SK-N-SH treated with all-trans-retinoic acid at 6 μM for 48 hours (cell line): ENCODE measurements at regions not wholly inside any gene's neighbourhood (a gene's known extent, or its start where the extent isn't known, plus 50 kb on each side); places are given as distances from the start of the nearest gene placed in this dataset.

Experiments
- ARNTL ChIP-seq: fragments of 450-650 bp; formaldehyde crosslinking; IDR thresholded peaks from 2 replicates; pipeline ENCODE4 v1.5.0; 2020; ENCODE audit warnings: low read depth, mild to moderate bottlenecking, moderate library complexity, borderline replicate concordance
- BACH2 ChIP-seq: fragments of 250-450 bp; sonication (Bioruptor Pico); IDR thresholded peaks from 2 replicates; pipeline ENCODE4 v1.9.0; 2021; ENCODE audit warnings: mild to moderate bottlenecking, borderline replicate concordance
- CSDC2 ChIP-seq: fragments of 250-450 bp; sonication (Bioruptor Pico); IDR thresholded peaks from 2 replicates; pipeline ENCODE4 v1.5.0; 2020; ENCODE audit warnings: mild to moderate bottlenecking, moderate library complexity
- CSRNP3 ChIP-seq: fragments of 250-450 bp; sonication (Bioruptor Pico); IDR thresholded peaks from 2 replicates; pipeline ENCODE4 v1.5.1; 2021; ENCODE audit warnings: mild to moderate bottlenecking, moderate library complexity
- OSR1 ChIP-seq: fragments of 250-450 bp; sonication (Bioruptor Pico); IDR thresholded peaks from 2 replicates; pipeline ENCODE4 v1.8.0; 2022; ENCODE audit warnings: moderate library complexity, mild to moderate bottlenecking, inconsistent platforms
- PATZ1 ChIP-seq: fragments of 250-450 bp; sonication (Bioruptor Pico); IDR thresholded peaks from 2 replicates; pipeline ENCODE4 v1.8.0; 2020; ENCODE audit warnings: mild to moderate bottlenecking, moderate library complexity, borderline replicate concordance
- POU6F1 ChIP-seq: fragments of 250-450 bp; sonication (Bioruptor Pico); IDR thresholded peaks from 2 replicates; pipeline ENCODE4 v1.8.0; 2021; ENCODE audit warnings: low read depth, mild to moderate bottlenecking, moderate library complexity, borderline replicate concordance
- RARB ChIP-seq: fragments of 250-450 bp; sonication (Bioruptor Pico); IDR thresholded peaks from 2 replicates; pipeline ENCODE4 v1.8.0; 2021; ENCODE audit warnings: mild to moderate bottlenecking, moderate library complexity
- TOX ChIP-seq: fragments of 250-450 bp; sonication (Bioruptor Pico); IDR thresholded peaks from 2 replicates; pipeline ENCODE4 v1.8.0; 2021; ENCODE audit warnings: mild to moderate bottlenecking, moderate library complexity, borderline replicate concordance
- ZFP3 ChIP-seq: fragments of 250-450 bp; sonication (Bioruptor Pico); IDR thresholded peaks from 2 replicates; pipeline ENCODE4 v1.5.0; 2020; ENCODE audit warnings: mild to moderate bottlenecking, moderate library complexity
- ZFP30 ChIP-seq: fragments of 450-650 bp; formaldehyde crosslinking; IDR thresholded peaks from 2 replicates; pipeline ENCODE4 v1.5.0; 2022; ENCODE audit warnings: mild to moderate bottlenecking, moderate library complexity
- ZNF8 ChIP-seq: fragments of 450-650 bp; formaldehyde crosslinking; IDR thresholded peaks from 2 replicates; pipeline ENCODE4 v1.5.0; 2020; ENCODE audit warnings: mild to moderate bottlenecking, moderate library complexity

GRCh38 chr6:81439417-81439816 is 313.1 kb downstream of the TENT5A start:
- no peak for TF ChIP-seq ZFP30 (CRISPR knock-in tag)
- no peak for TF ChIP-seq PATZ1
- no peak for TF ChIP-seq ARNTL (CRISPR knock-in tag)
- TF ChIP-seq CSRNP3 (CRISPR knock-in tag): no peak
- TF ChIP-seq OSR1 (CRISPR knock-in tag): no peak
- TF ChIP-seq CSDC2 (CRISPR knock-in tag): no peak
- no peak for TF ChIP-seq POU6F1 (CRISPR knock-in tag)
- no peak for TF ChIP-seq TOX (CRISPR knock-in tag)
- TF ChIP-seq ZFP3: no peak
- no peak for TF ChIP-seq RARB (CRISPR knock-in tag)
- no peak for TF ChIP-seq ZNF8 (CRISPR knock-in tag)
- no peak for TF ChIP-seq BACH2 (CRISPR knock-in tag)
